ENCODE measurements at regions not wholly inside any gene's neighbourhood (a gene's known extent, or its start where the extent isn't known, plus 50 kb on each side); places are given as distances from the start of the nearest gene placed in this dataset.

DNA sequence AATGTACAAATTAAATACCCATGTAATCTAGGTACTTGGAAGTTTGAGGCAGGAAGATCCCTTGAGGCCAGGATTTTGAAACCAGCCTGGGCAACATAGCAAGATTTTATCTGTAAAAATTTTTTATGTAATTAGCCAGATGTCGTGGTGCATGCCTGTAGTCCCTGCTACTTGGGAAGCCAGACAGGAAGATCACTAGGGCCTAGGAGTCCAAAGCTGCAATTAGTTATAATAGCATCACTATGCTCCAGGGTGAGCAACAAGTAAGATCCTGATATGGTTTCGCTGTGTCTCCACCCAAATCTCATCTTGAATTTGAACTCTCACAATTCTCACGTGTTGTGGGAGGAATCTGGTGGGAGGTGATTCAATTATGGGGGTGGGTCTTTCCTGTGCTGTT, 535.8 kb downstream of the TENT5A start:
- 81 to 92% (median 88%) methylated on average over 3 of the region's 3 CpGs for WGBS, 5 donors
- TF ChIP-seq, protein P1, sequence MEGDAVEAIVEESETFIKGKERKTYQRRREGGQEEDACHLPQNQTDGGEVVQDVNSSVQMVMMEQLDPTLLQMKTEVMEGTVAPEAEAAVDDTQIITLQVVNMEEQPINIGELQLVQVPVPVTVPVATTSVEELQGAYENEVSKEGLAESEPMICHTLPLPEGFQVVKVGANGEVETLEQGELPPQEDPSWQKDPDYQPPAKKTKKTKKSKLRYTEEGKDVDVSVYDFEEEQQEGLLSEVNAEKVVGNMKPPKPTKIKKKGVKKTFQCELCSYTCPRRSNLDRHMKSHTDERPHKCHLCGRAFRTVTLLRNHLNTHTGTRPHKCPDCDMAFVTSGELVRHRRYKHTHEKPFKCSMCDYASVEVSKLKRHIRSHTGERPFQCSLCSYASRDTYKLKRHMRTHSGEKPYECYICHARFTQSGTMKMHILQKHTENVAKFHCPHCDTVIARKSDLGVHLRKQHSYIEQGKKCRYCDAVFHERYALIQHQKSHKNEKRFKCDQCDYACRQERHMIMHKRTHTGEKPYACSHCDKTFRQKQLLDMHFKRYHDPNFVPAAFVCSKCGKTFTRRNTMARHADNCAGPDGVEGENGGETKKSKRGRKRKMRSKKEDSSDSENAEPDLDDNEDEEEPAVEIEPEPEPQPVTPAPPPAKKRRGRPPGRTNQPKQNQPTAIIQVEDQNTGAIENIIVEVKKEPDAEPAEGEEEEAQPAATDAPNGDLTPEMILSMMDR (IDR thresholded peaks at IDR 0.05), result no peak
- TF ChIP-seq POLR2A (IDR thresholded peaks at IDR 0.05), result no peak
- TF ChIP-seq EP300 (IDR thresholded peaks at IDR 0.05), result no peak
- TF ChIP-seq POLR2AphosphoS5 (IDR thresholded peaks at IDR 0.05), result no peak
- Histone ChIP-seq H3K36me3 (no peaks in the 10 kb centered on the region), H3K27me3 (no peaks in the 10 kb centered on the region), H3K4me3 (no peak overlapping the region), H3K9me3 (peaks cover 0 to 14% (median 9%) of the 10 kb centered on the region in 4 donors), H3K27ac (no peak overlapping the region), H3K4me1 (no peaks in the 10 kb centered on the region)
- intact Hi-C loops (cut with DNase I; ENCODE audit: low total_unique reads), result no loop called here
- no peak for DNase-seq

DNA sequence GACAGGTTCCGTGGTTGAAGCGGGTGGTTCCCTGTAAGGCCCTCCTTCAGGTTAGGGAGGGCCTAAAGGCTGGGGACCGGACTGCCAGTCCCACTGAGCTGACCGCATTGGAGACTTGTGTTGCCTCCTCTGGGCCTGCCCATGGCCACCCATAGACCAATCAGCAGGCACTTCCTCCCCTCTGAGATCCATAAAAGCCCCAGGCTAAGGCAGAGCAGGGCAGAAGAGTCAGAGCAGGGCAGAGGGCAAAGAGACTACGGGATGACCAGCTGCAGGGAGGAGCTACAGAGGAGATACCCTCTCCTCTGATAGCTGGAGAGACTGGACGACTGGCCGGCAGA, 537.4 kb downstream of the TENT5A start:
- TF ChIP-seq POLR2AphosphoS5 (IDR thresholded peaks at IDR 0.05) (no peak), EP300 (IDR thresholded peaks at IDR 0.05) (no peak), POLR2A (IDR thresholded peaks at IDR 0.05) (no peak)
- TF ChIP-seq, protein P1 (IDR thresholded peaks at IDR 0.05), result no peak
- no peak overlapping the region for H3K4me3 ChIP-seq
- no peaks in the 10 kb centered on the region for H3K4me1 ChIP-seq
- H3K9me3 ChIP-seq, result peaks cover 0 to 14% (median 9%) of the 10 kb centered on the region in 4 donors
- H3K27me3 ChIP-seq, result no peaks in the 10 kb centered on the region
- H3K27ac ChIP-seq, result no peak overlapping the region
- intact Hi-C loops (cut with DNase I; ENCODE audit: low total_unique reads), result no loop called here
- WGBS, 5 donors, result 87 to 90% (median 88%) methylated on average over 6 to 7 of the region's 7 CpGs
- no peaks in the 10 kb centered on the region for H3K36me3 ChIP-seq
- DNase-seq, result no peak

DNA sequence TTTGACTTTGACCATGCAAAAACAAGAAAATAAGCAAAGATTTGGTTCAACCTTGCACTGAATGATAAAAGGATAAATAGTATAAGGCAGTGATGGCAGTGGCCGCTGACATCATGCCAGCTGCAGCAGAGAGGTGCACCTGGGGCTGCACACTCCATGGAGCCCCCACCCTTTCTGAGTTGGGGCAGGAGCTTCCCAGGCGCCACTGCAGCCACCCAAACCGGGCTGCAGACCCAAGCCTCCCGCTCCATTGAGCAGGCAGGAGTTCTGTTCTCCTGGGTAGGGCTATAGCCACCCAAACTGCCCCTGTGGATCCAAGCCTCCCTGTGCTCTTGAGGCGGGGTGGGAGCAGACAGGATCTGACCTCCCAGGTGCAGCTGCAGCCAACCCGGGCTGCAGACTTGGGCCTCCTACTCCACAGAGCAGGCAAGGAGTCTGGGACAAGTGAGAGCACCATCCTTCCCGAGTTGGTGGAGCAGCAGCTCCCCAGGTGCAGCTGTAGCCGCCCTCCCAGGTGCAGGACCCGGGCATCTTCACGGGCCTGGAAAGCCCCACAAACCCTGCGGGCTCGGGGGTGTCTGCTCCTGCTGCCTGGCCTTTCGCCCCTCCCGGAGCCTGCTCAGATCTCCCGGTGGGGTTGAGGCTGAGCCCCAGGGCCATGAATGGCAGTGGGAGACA, 537.9 kb downstream of the TENT5A start:
- Histone ChIP-seq H3K4me1 (no peaks in the 10 kb centered on the region), H3K4me3 (no peak overlapping the region), H3K27ac (no peak overlapping the region), H3K27me3 (no peaks in the 10 kb centered on the region), H3K9me3 (peaks cover 0 to 14% (median 9%) of the 10 kb centered on the region in 4 donors), H3K36me3 (no peaks in the 10 kb centered on the region)
- WGBS, 5 donors, result 82 to 91% (median 89%) methylated on average over 2 to 15 of the region's 15 CpGs
- TF ChIP-seq, protein P1 (IDR thresholded peaks at IDR 0.05), result no peak
- intact Hi-C loops (cut with DNase I; ENCODE audit: low total_unique reads), result no loop called here
- no peak for DNase-seq

DNA sequence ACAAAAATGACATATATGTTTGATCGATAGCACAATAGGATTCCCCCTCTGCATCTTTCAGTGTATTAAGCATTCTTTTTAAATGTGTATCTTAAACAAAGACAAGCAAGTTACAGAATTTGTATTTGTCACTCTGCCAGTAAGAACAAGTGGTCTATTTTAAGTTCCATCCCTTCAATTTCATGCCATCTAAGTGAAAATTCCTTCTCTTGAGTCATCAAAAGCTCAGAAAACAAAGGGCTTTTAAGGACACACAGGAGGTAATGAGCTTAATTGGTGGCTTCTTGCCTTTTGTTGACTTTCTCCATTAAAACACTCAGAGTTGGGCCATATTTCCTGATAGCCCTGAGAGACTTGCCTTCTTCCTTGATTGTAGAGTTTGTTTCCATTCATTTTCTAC, 547.8 kb downstream of the TENT5A start:
- no peak overlapping the region for H3K27ac ChIP-seq

More for the DNA sequence above, 547.8 kb downstream of the TENT5A start:
- H3K36me3 ChIP-seq, result no peaks in the 10 kb centered on the region
- H3K9me3 ChIP-seq, result peaks cover 0 to 10% (median 9%) of the 10 kb centered on the region in 4 donors
- intact Hi-C loops (cut with DNase I; ENCODE audit: low total_unique reads), result no loop called here
- 84 to 94% (median 90%) methylated on average over 1 of the region's 1 CpG for WGBS, 5 donors
- H3K4me3 ChIP-seq, result no peak overlapping the region
- no peaks in the 10 kb centered on the region for H3K4me1 ChIP-seq
- no peak for DNase-seq
- TF ChIP-seq, protein P1 (IDR thresholded peaks at IDR 0.05), result no peak
- no peak for TF ChIP-seq EP300 (IDR thresholded peaks at IDR 0.05)
- no peak for TF ChIP-seq POLR2A (IDR thresholded peaks at IDR 0.05)
- TF ChIP-seq POLR2AphosphoS5 (IDR thresholded peaks at IDR 0.05), result no peak
- no peaks in the 10 kb centered on the region for H3K27me3 ChIP-seq

Data from stomach (tissue), 8 donors.